Epithelial cell of esophagus (primary cell): ENCODE measurements at regions not wholly inside any gene's neighbourhood (a gene's known extent, or its start where the extent isn't known, plus 50 kb on each side); places are given as distances from the start of the nearest gene placed in this dataset.

Experiments used
- DNase-seq: peaks from one replicate; pipeline ENCODE4 v3.0.0; 2010; ENCODE audit warnings: low read depth
- H3K4me3 ChIP-seq: 2 replicates; pipeline ENCODE4 v1.5.1; 2011; ENCODE audit warnings: mild to moderate bottlenecking, low read length, control low read depth
- CTCF ChIP-seq: IDR thresholded peaks from 2 replicates; pipeline ENCODE4 v1.5.1; 2011; ENCODE audit warnings: low read depth, mild to moderate bottlenecking, low read length, control low read depth, inconsistent platforms; ENCODE audit not compliant: insufficient read depth; ENCODE audit errors: missing control alignments

GRCh38 chr13:84487752-84488151 lies 605.5 kb upstream of the SLITRK1 start:
- DNase-seq, result no peak
- no peak overlapping the region for H3K4me3 ChIP-seq
- no peak for TF ChIP-seq CTCF

DNA sequence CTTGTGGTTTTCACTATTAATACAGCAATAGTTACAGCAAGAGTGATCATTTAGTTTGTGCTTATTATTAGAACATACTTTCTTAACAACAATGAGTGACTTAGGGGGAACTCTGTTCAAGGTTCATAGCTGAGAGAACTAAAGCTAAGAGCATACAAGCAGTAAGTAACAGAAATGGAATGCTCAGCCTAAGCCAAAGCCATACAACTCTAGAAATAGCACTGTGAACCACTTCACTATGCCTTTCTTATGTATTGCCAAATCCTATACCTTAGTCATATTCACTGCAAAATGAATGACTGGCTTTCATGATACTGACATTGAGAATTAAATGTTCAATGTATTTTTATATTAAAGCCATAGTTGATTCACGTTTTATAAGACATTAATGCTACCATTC lies 599.7 kb upstream of the SLITRK1 start:
- no peak for TF ChIP-seq CTCF
- H3K4me3 ChIP-seq, result no peak overlapping the region
- DNase-seq, result peak; percentile 85

DNA sequence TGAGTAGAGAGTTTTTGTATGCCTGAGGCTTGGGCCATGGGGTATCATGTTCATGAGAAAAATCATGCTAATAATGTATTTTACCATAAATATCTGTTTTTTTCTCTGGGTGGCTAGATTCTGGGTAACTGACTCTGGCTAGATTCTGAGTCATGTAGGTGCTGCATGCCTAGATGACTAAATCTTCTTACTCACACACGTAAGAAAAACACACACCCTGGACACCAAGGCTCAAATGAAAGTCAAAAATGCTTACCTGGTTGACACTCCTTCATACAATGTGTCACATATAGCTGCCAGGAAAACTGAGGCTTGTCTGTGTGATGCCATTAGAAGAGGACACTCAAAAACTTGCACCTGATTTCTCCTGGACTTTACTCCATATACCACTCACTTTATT lies 597.4 kb upstream of the SLITRK1 start:
- peak; percentile 92 for DNase-seq
- no peak overlapping the region for H3K4me3 ChIP-seq
- no peak for TF ChIP-seq CTCF

DNA sequence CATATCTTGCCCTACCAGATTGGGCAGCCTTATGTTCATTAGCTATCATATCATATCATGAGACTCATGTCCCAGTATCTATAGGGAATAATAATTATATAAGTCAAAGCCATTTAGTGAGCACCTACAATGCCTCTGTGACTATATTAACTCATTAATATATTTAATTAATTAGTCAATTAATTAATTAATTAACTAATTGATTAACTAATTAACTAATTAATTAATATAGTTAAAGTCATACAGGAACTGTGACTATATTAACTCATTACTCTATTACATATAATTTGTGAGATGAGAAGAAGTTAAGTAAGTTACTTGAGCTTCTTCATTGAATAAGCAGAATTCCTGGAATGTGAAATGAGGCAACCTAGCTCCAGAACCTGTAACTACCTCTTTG lies 588.3 kb upstream of the SLITRK1 start:
- no peak for TF ChIP-seq CTCF
- H3K4me3 ChIP-seq, result no peak overlapping the region
- DNase-seq, result peak; percentile 31

GRCh38 chr13:84466461-84466860 lies 584.2 kb upstream of the SLITRK1 start:
- no peak overlapping the region for H3K4me3 ChIP-seq
- TF ChIP-seq CTCF, result no peak
- no peak for DNase-seq

DNA sequence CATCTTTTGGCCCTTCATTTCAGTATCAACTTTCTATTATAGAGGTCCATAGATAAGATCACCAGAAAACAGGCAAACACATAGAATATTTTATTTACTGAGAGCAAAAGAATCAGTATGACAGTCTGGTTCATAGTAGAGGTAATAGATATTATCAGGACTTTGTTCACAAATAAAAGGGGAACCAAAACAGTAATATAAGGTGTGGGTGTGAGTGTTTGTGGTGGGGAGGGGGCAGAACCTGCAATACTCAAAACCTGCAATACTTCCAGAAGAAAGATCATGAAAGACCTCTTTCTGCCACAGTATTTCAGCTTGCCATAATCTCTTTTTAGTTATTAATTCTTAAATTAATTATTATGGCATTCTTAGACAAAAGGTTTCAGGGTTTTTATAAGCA lies 578.7 kb upstream of the SLITRK1 start:
- no peak for DNase-seq
- no peak for TF ChIP-seq CTCF
- no peak overlapping the region for H3K4me3 ChIP-seq

GRCh38 chr13:84455143-84455905 lies 573.0 kb upstream of the SLITRK1 start:
- H3K4me3 ChIP-seq, result no peak overlapping the region
- DNase-seq, result peak; percentile 51
- TF ChIP-seq CTCF, result peak; percentile 21
